Esophagus (tissue), 2 donors: ENCODE measurements at regions not wholly inside any gene's neighbourhood (a gene's known extent, or its start where the extent isn't known, plus 50 kb on each side); places are given as distances from the start of the nearest gene placed in this dataset.

Source experiments
- H3K27ac ChIP-seq, 2 donors: one replicate each; pipeline ENCODE4 v1.5.1; 2013; ENCODE audit warnings: low read depth in 2 of 2, mild to moderate bottlenecking in 2 of 2, inconsistent platforms in 1 of 2, low read length in 1 of 2, moderate library complexity in 1 of 2
- H3K27me3 ChIP-seq, 2 donors: one replicate each; pipeline ENCODE4 v1.6.1; 2013; ENCODE audit warnings: low read length in 2 of 2, control low read depth in 1 of 2, mild to moderate bottlenecking in 1 of 2; ENCODE audit not compliant: insufficient read depth in 2 of 2, control insufficient read depth in 1 of 2
- H3K36me3 ChIP-seq, 2 donors: one replicate each; pipeline ENCODE4 v1.6.1; 2013; ENCODE audit warnings: low read length in 1 of 2; ENCODE audit not compliant: control insufficient read depth in 2 of 2, insufficient read depth in 2 of 2
- H3K4me1 ChIP-seq, 2 donors: one replicate each; pipeline ENCODE4 v1.6.1; 2013; ENCODE audit warnings: low read length in 1 of 2; ENCODE audit not compliant: control insufficient read depth in 2 of 2, insufficient read depth in 2 of 2
- H3K4me3 ChIP-seq, 2 donors: one replicate each; pipeline ENCODE4 v1.5.1; 2013; ENCODE audit warnings: low read length in 2 of 2, mild to moderate bottlenecking in 2 of 2, low read depth in 1 of 2, moderate library complexity in 1 of 2
- H3K9me3 ChIP-seq, 2 donors: one replicate each; pipeline ENCODE4 v1.6.1; 2013; ENCODE audit warnings: mild to moderate bottlenecking in 2 of 2, low read depth in 1 of 2, low read length in 1 of 2, moderate library complexity in 1 of 2; ENCODE audit not compliant: control insufficient read depth in 2 of 2, insufficient read depth in 1 of 2
- WGBS, 2 donors: extraction: QIAGEN DNeasy Blood & Tissue Kit; methylation state at CpG; one replicate each; pipeline ENCODE4 v1.1.7; 2013; 5-methylcytosine and 5-hydroxymethylcytosine counted together
- donor health status: healthy with polysubstance abuse.
- donor health status: Bipolar disorder and iron deficiency.

GRCh38 chr2:21814588-21815149 lies 690.9 kb downstream of the TDRD15 start:
- Histone ChIP-seq H3K9me3 (no peaks in the 10 kb centered on the region), H3K27me3 (no peaks in the 10 kb centered on the region), H3K4me3 (no peak overlapping the region), H3K36me3 (no peaks in the 10 kb centered on the region), H3K4me1 (peaks cover 0 to 2% of the 10 kb centered on the region in 2 donors), H3K27ac (no peak overlapping the region)
- WGBS, 2 donors: 71 to 78% methylated on average over 4 of the region's 4 CpGs

GRCh38 chr2:21818212-21818795 lies 694.5 kb downstream of the TDRD15 start:
- H3K9me3 ChIP-seq: no peaks in the 10 kb centered on the region
- H3K36me3 ChIP-seq: no peaks in the 10 kb centered on the region
- peaks cover 0 to 2% of the 10 kb centered on the region in 2 donors for H3K4me1 ChIP-seq
- no peak overlapping the region for H3K4me3 ChIP-seq
- no peaks in the 10 kb centered on the region for H3K27me3 ChIP-seq
- H3K27ac ChIP-seq: no peak overlapping the region
- WGBS, 2 donors: 53 to 60% methylated on average over 7 of the region's 7 CpGs

GRCh38 chr2:21819454-21819853 lies 695.7 kb downstream of the TDRD15 start:
- Histone ChIP-seq H3K27ac (no peak overlapping the region), H3K4me3 (no peak overlapping the region), H3K27me3 (no peaks in the 10 kb centered on the region), H3K36me3 (no peaks in the 10 kb centered on the region), H3K9me3 (no peaks in the 10 kb centered on the region), H3K4me1 (peaks cover 0 to 2% of the 10 kb centered on the region in 2 donors)
- 83 to 88% methylated on average over 2 of the region's 2 CpGs for WGBS, 2 donors

- no peaks in the 10 kb centered on the region for H3K9me3 ChIP-seq
- H3K4me3 ChIP-seq: no peak overlapping the region
- WGBS, 2 donors: 66 to 71% methylated on average over 1 of the region's 1 CpG
- no peak overlapping the region for H3K27ac ChIP-seq
- no peaks in the 10 kb centered on the region for H3K27me3 ChIP-seq
- no peaks in the 10 kb centered on the region for H3K36me3 ChIP-seq
- peaks cover 0 to 2% of the 10 kb centered on the region in 2 donors for H3K4me1 ChIP-seq
Observed at GRCh38 chr2:21820271-21820670, 696.5 kb downstream of the TDRD15 start.

GRCh38 chr2:21821672-21822227 lies 698.0 kb downstream of the TDRD15 start:
- Histone ChIP-seq H3K4me1 (peaks cover 0 to 2% of the 10 kb centered on the region in 2 donors), H3K27ac (no peak overlapping the region), H3K9me3 (no peaks in the 10 kb centered on the region), H3K4me3 (no peak overlapping the region), H3K27me3 (no peaks in the 10 kb centered on the region), H3K36me3 (no peaks in the 10 kb centered on the region)
- WGBS, 2 donors: 35 to 37% methylated on average over 6 of the region's 6 CpGs

GRCh38 chr2:21822505-21822904 lies 698.7 kb downstream of the TDRD15 start:
- Histone ChIP-seq H3K9me3 (no peaks in the 10 kb centered on the region), H3K27me3 (no peaks in the 10 kb centered on the region), H3K4me1 (peaks cover 0 to 2% of the 10 kb centered on the region in 2 donors), H3K4me3 (no peak overlapping the region), H3K27ac (no peak overlapping the region), H3K36me3 (no peaks in the 10 kb centered on the region)
- 43 to 62% methylated on average over 2 of the region's 2 CpGs for WGBS, 2 donors

GRCh38 chr2:21833767-21834166 lies 710.0 kb downstream of the TDRD15 start:
- WGBS, 2 donors: 76 to 90% methylated on average over 2 of the region's 2 CpGs
- H3K4me3 ChIP-seq: no peak overlapping the region
- H3K36me3 ChIP-seq: no peaks in the 10 kb centered on the region
- no peak overlapping the region for H3K27ac ChIP-seq
- H3K27me3 ChIP-seq: no peaks in the 10 kb centered on the region
- no peaks in the 10 kb centered on the region for H3K9me3 ChIP-seq
- H3K4me1 ChIP-seq: no peaks in the 10 kb centered on the region

GRCh38 chr2:21836261-21836660 lies 712.5 kb downstream of the TDRD15 start:
- no peak overlapping the region for H3K4me3 ChIP-seq
- H3K27me3 ChIP-seq: no peaks in the 10 kb centered on the region
- 69 to 70% methylated on average over 3 of the region's 3 CpGs for WGBS, 2 donors
- no peaks in the 10 kb centered on the region for H3K36me3 ChIP-seq
- H3K9me3 ChIP-seq: no peaks in the 10 kb centered on the region
- no peaks in the 10 kb centered on the region for H3K4me1 ChIP-seq
- H3K27ac ChIP-seq: no peak overlapping the region

GRCh38 chr2:21836719-21837118 lies 713.0 kb downstream of the TDRD15 start:
- Histone ChIP-seq H3K4me3 (no peak overlapping the region), H3K36me3 (no peaks in the 10 kb centered on the region), H3K4me1 (no peaks in the 10 kb centered on the region), H3K27ac (no peak overlapping the region), H3K9me3 (no peaks in the 10 kb centered on the region), H3K27me3 (no peaks in the 10 kb centered on the region)
- WGBS, 2 donors: 86 to 87% methylated on average over 1 of the region's 1 CpG
